GM13977 (cell line): ENCODE measurements at regions not wholly inside any gene's neighbourhood (a gene's known extent, or its start where the extent isn't known, plus 50 kb on each side); places are given as distances from the start of the nearest gene placed in this dataset.
"Not testable (repeated sequence)": the region's sequence is repeated elsewhere in the genome, so short reads cannot be mapped to it uniquely, and the experiment has no call there.

Experiments used
- DNase-seq: peaks from one replicate; pipeline ENCODE4 v3.0.0; 2012; ENCODE audit warnings: low spot score
- in situ Hi-C: fragments of 300-500 bp; cut with MboI; formaldehyde crosslinking; loops from one replicate; pipeline ENCODE4 v1.12.0; 2022; ENCODE audit warnings: low sequenced_read_pairs, low pct_unique_long_range_greater_than_20kb, mixed read lengths, inconsistent platforms; ENCODE audit not compliant: unreplicated experiment
- TF ChIP-seq, protein P1 (sequence below): IDR thresholded peaks from 2 replicates; pipeline ENCODE4 v1.5.1; 2012; ENCODE audit warnings: mild to moderate bottlenecking, control low read depth; ENCODE audit not compliant: insufficient read depth; ENCODE audit errors: extremely low read depth, missing control alignments

DNA sequence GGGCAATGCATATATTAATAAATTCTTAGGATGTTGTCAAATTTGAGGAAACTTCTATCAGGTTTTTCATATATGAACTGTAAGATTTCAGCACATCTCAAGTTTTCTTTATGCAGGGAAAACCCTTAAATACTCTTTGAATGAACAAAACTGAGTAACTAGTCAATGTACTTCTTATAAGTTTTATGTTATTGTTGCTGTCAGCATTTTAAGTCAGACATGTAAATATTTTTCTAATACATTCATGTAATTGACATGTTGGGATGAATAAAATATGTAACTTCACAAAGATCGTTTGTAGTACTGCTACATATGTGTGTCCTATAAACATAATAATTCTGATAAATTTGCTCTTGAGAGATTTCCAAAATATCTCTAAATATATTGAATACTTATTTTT, 109.6 kb downstream of the BMP4 start:
- no peak for DNase-seq
- TF ChIP-seq, protein P1, sequence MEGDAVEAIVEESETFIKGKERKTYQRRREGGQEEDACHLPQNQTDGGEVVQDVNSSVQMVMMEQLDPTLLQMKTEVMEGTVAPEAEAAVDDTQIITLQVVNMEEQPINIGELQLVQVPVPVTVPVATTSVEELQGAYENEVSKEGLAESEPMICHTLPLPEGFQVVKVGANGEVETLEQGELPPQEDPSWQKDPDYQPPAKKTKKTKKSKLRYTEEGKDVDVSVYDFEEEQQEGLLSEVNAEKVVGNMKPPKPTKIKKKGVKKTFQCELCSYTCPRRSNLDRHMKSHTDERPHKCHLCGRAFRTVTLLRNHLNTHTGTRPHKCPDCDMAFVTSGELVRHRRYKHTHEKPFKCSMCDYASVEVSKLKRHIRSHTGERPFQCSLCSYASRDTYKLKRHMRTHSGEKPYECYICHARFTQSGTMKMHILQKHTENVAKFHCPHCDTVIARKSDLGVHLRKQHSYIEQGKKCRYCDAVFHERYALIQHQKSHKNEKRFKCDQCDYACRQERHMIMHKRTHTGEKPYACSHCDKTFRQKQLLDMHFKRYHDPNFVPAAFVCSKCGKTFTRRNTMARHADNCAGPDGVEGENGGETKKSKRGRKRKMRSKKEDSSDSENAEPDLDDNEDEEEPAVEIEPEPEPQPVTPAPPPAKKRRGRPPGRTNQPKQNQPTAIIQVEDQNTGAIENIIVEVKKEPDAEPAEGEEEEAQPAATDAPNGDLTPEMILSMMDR = no peak
- in situ Hi-C loops = no loop called here

DNA sequence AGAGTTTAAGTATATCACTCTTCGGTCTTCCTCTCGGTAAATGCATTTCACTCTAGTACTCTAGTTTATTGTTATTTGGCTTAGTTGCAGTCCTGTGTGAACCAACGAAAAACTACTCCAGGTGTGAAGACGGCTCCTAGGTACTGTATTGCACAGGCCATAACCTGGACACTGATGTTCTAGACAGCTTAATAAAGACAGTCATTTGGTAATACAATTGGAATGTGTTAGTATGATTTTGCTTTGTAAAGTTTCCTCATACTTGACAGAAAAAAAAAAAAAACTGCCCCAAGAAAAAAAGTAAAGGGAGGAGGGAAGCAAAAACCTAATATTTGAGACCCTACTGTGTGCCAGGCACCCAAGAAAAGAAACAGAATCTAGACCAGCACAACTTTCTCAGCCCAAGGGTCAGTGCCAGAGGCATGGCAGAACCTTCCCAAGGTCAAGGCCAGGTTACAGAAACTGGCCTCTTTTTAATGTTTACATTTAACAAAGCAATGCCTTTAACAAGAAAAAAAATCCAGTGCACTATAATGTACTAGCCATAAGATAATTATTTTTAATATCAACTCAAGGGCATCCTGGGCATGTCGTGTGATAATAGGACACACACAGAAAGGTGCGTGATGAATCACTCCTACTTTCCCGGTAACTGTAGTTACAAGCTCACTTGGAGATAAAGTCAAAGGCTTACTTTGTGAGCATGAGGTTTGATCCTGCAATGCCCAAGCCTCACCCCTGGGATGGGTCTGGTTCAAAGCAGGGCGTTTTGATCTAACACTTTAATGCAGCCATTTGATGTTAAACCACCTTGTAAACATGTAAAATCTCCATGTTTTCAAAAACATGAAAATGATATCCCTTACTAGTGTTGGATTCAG, 110.6 kb downstream of the BMP4 start:
- TF ChIP-seq, protein P1 = no peak
- in situ Hi-C loops = no loop called here
- no peak for DNase-seq

DNA sequence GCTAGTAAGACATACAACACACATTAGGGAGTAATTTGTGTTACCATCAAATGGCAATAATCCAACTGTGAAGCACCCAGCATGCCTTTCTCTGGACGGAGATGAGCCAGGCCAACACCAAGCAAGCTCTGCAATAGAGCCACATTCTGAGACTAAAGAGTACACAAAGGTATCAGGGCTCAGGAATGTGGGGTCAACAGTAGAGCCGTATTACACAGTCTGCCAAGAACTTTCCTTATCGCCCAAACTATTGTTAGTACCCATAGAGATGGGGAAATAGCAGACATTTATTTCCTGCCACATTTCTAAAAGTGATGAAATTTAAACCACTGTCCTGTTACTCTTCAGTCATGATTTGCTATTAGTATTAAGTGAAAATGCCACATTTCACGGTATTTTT, 113.7 kb downstream of the BMP4 start:
- in situ Hi-C loops = no loop called here
- TF ChIP-seq, protein P1 = no peak
- DNase-seq = no peak

DNA sequence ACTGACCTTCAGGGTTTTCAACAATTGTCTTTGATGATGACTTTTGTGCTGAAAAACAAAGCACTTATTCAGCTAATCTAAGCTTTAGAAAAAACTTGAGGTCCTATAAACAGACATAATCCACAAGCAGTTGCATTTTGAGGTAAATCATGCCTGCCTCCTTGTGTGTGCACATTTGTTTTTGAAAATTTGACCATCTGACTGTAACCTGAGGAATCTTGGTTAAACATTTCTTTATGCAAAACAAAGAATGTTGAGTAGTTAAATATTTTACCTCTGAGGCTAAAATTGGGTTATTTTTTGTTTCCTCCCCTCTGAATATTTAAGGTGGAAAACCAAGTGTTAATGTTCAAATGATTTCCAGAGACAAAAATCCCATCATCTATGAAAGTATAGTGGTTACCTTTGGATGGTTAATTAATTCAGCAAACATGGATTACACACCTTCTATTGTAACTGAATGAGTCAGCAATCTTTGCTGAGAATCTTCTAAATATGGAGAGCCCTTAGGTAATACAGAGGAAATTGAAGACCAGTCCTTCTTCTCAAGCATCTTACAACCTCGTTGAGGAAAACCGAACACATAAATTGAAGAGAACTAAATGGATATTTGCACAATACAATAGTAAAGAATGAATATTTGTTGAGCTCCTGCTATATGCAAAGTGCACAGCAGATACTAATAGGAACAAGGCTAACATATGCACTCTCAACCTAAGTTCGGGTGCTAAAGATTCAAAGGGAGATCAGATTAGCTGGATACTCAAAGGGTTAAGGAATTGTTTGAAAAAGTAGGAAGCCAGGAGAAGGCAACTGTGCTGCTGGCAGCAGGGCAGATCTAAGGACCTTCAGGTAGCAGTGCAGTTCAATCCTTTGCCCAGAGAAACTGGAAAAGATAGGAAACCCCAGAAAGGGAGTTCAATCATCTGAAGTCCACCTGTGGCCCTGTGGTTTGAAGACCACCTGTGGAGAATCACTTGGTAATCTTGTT, 115.2 kb downstream of the BMP4 start:
- TF ChIP-seq, protein P1 = no peak
- DNase-seq = no peak
- in situ Hi-C loops = no loop called here

DNA sequence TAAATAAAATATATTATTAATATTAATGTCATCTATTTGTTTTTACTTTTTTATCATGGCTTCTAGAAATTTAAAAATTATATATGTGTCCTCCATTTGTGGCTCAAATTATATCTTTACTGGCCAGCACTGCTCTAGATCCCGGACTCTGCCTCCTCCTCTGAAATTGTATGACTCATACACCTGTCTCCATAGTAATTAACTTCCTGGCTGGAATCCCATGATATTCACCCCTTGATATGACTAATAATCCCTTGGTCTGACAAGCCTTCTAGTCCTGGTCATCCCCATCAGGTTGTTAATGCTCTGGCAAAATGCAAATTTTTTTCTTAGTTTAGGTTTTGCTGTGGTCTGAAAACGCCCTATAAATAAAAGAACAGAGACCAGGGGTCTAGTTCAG, 116.2 kb downstream of the BMP4 start:
- TF ChIP-seq, protein P1 = no peak
- DNase-seq = no peak
- in situ Hi-C loops = no loop called here

DNA sequence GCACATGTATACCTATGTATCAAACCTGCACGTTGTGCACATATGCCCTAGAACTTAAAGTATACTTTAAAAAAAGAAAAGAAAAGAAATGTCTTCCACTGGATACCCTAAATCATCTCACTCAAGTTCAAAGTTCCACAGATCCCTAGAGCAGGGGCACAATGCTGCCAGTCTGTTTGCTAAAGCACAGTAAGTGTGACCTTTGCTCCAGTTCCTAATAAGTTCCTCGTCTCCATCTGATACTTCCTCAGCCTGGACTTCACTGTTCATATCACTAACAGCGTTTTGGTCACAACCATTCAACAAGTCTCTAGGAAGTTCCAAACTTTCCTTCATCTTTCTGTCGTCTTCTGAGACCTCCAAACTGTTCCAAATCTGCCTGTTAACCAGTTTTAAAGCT, 118.3 kb downstream of the BMP4 start:
- DNase-seq = no peak
- TF ChIP-seq, protein P1 = no peak
- in situ Hi-C loops = no loop called here

DNA sequence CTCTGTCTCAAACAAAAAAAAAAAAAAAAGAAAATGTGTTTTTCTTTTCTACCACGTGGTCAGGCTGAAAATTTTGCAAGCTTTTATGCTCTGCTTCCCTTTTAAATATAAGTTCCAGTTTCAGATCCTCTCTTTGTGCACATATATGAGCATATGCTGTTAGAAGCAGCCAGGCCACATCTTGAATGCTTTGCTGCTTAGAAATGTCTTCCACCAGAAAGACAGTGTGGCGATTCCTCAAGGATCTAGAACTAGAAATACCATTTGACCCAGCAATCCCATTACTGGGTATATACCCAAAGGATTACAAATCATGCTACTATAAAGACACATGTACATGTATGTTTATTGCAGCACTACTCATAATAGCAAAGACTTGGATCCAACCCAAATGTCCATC, 119.0 kb downstream of the BMP4 start:
- in situ Hi-C loops, DNase-seq: not testable (repeated sequence)
